ENCODE measurements at regions not wholly inside any gene's neighbourhood (a gene's known extent, or its start where the extent isn't known, plus 50 kb on each side); places are given as distances from the start of the nearest gene placed in this dataset.

DNA sequence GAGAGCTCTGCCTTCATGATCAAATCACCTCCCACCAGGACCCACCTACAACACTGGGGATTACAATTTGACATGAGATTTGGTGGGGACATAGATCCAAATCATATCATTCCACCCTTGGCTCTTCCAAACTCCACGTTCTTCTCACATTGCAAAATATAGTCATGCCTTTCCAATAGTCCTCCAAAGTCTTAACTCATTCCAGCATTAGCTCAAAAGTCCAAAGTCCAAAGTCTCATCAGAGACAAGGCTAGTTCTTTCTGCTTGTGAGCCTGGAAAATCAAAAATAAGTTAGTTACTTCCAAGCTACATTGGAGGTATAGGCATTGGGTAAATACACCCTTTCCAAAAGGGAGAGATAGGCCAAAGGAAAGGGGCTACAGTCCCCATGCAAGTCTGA is 186.9 kb upstream of the PAPPA start:
- Histone ChIP-seq H3K4me1 (ENCODE audit: control insufficient read depth in 1 of 2, insufficient read depth in 2 of 2, low read length in 2 of 2) (no peaks in the 10 kb centered on the region), H3K4me3 (ENCODE audit: low read depth in 1 of 2, low read length in 2 of 2) (no peak overlapping the region), H3K9me3 (ENCODE audit: control insufficient read depth in 1 of 2, low read length in 2 of 2) (peaks cover 0 to 3% of the 10 kb centered on the region in 2 donors), H3K27me3 (ENCODE audit: control insufficient read depth in 1 of 2, insufficient read depth in 2 of 2, low read length in 2 of 2) (no peaks in the 10 kb centered on the region), H3K27ac (ENCODE audit: low read depth, low read length) (no peak overlapping the region), H3K9ac (ENCODE audit: low read depth in 1 of 2, low read length in 2 of 2) (no peak overlapping the region), H3K36me3 (ENCODE audit: control insufficient read depth in 1 of 2, insufficient read depth in 2 of 2, low read length in 2 of 2) (no peaks in the 10 kb centered on the region)

DNA sequence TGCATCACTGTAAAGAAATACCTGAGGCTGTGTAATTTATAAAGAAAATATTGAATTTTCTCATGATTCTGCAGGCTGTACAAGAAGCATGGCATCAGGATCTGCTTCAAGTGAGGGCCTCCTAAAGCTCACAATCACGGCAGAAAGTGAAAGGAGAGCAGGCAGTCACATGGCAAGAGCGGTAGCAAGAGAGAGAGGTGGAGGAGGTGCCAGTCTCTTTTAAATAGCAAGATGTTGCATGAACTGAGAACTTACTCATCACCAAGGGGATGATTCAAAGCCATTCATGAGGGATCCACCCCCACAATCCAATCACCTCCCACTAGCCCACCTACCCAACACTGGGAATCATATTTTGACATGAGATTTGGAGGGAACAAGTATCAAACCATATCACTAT is 184.5 kb upstream of the PAPPA start:
- Histone ChIP-seq H3K9ac (ENCODE audit: low read depth in 1 of 2, low read length in 2 of 2) (no peak overlapping the region), H3K9me3 (ENCODE audit: control insufficient read depth in 1 of 2, low read length in 2 of 2) (peaks cover 0 to 3% of the 10 kb centered on the region in 2 donors), H3K4me1 (ENCODE audit: control insufficient read depth in 1 of 2, insufficient read depth in 2 of 2, low read length in 2 of 2) (no peaks in the 10 kb centered on the region), H3K4me3 (ENCODE audit: low read depth in 1 of 2, low read length in 2 of 2) (no peak overlapping the region), H3K36me3 (ENCODE audit: control insufficient read depth in 1 of 2, insufficient read depth in 2 of 2, low read length in 2 of 2) (no peaks in the 10 kb centered on the region), H3K27me3 (ENCODE audit: control insufficient read depth in 1 of 2, insufficient read depth in 2 of 2, low read length in 2 of 2) (no peaks in the 10 kb centered on the region), H3K27ac (ENCODE audit: low read depth, low read length) (no peak overlapping the region)

DNA sequence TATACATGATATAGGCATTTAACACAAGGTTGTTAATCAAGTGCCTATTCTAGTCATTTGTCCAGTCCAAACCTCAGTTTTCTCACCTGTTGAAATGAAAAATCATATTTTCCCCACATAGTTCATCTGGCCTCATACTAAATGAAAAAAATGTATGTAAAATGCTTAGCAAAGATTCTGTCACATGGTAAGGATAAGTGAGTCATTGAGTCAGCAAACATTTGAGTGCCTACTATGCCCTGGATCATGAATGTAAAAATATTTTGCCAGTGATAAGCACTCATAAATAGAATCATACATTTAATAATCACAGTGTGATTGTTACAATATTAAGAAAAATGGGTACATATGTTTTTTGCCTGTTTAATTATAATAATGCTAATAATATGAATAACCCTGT is 181.2 kb upstream of the PAPPA start:
- no peaks in the 10 kb centered on the region for H3K27me3 ChIP-seq (ENCODE audit: control insufficient read depth in 1 of 2, insufficient read depth in 2 of 2, low read length in 2 of 2)
- no peak overlapping the region for H3K27ac ChIP-seq (ENCODE audit: low read depth, low read length)
- no peaks in the 10 kb centered on the region for H3K4me1 ChIP-seq (ENCODE audit: control insufficient read depth in 1 of 2, insufficient read depth in 2 of 2, low read length in 2 of 2)
- H3K36me3 ChIP-seq (ENCODE audit: control insufficient read depth in 1 of 2, insufficient read depth in 2 of 2, low read length in 2 of 2), result no peaks in the 10 kb centered on the region
- no peak overlapping the region for H3K9ac ChIP-seq (ENCODE audit: low read depth in 1 of 2, low read length in 2 of 2)
- peaks cover 0 to under 1% of the 10 kb centered on the region in 2 donors for H3K9me3 ChIP-seq (ENCODE audit: control insufficient read depth in 1 of 2, low read length in 2 of 2)
- H3K4me3 ChIP-seq (ENCODE audit: low read depth in 1 of 2, low read length in 2 of 2), result no peak overlapping the region

DNA sequence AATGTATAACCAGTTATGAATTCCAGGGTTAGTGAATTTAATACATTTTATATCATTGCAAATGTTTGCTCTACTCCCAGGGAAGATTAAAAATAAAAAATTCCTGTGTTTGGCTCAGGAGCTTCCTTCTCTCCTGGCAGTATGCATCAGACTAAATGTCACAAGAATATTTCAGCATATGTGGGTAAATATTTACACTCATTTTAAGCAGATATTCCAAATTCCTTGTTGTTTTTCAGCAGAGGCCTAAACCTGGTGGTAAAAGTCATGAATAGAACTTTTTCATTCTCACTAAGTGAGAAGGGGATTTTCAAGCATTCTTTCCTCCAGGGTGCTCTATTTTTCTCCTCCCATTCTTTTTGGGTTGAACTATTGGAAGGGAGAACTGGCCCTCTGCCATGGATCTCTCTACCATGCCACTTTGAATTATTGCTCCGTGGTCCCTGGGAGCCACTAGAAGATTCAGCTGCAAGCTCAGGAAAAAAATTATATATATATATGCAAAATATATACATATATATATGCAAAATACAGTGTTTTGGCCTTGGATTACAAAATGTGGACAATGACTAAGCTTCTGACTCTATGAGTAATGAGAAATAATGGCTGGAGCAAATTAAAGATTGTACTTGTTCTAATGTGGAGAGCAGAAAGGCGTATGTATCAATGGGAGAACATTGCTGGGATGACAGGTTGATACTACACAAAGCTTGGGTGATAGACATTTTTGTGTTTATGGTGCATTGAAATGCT is 180.6 kb upstream of the PAPPA start:
- H3K27me3 ChIP-seq (ENCODE audit: control insufficient read depth in 1 of 2, insufficient read depth in 2 of 2, low read length in 2 of 2), result no peaks in the 10 kb centered on the region
- H3K9me3 ChIP-seq (ENCODE audit: control insufficient read depth in 1 of 2, low read length in 2 of 2), result no peaks in the 10 kb centered on the region
- no peaks in the 10 kb centered on the region for H3K36me3 ChIP-seq (ENCODE audit: control insufficient read depth in 1 of 2, insufficient read depth in 2 of 2, low read length in 2 of 2)
- no peak overlapping the region for H3K4me3 ChIP-seq (ENCODE audit: low read depth in 1 of 2, low read length in 2 of 2)
- no peaks in the 10 kb centered on the region for H3K4me1 ChIP-seq (ENCODE audit: control insufficient read depth in 1 of 2, insufficient read depth in 2 of 2, low read length in 2 of 2)
- H3K9ac ChIP-seq (ENCODE audit: low read depth in 1 of 2, low read length in 2 of 2), result no peak overlapping the region
- no peak overlapping the region for H3K27ac ChIP-seq (ENCODE audit: low read depth, low read length)

DNA sequence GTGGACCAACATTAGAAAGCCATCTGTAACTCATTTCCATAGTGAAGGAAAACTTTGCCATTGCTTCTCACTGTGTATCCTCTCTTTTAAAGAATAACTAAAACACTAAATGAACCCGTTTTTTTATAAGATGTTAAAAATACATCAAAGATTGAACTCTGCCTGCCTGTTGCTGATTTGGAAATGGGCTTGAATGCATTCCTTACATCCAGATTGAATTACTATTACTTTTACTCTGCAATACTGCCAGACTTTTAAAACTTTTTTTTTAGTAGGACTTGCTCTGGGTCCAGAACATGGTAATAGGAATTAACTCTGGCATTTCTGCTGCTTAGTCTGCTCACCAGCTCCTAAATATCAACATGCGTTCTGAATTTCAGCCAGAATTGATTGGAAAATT is 176.8 kb upstream of the PAPPA start:
- Histone ChIP-seq H3K4me1 (ENCODE audit: control insufficient read depth in 1 of 2, insufficient read depth in 2 of 2, low read length in 2 of 2) (no peaks in the 10 kb centered on the region), H3K9me3 (ENCODE audit: control insufficient read depth in 1 of 2, low read length in 2 of 2) (no peaks in the 10 kb centered on the region), H3K4me3 (ENCODE audit: low read depth in 1 of 2, low read length in 2 of 2) (no peak overlapping the region), H3K36me3 (ENCODE audit: control insufficient read depth in 1 of 2, insufficient read depth in 2 of 2, low read length in 2 of 2) (no peaks in the 10 kb centered on the region), H3K27ac (ENCODE audit: low read depth, low read length) (no peak overlapping the region), H3K27me3 (ENCODE audit: control insufficient read depth in 1 of 2, insufficient read depth in 2 of 2, low read length in 2 of 2) (no peaks in the 10 kb centered on the region), H3K9ac (ENCODE audit: low read depth in 1 of 2, low read length in 2 of 2) (no peak overlapping the region)

DNA sequence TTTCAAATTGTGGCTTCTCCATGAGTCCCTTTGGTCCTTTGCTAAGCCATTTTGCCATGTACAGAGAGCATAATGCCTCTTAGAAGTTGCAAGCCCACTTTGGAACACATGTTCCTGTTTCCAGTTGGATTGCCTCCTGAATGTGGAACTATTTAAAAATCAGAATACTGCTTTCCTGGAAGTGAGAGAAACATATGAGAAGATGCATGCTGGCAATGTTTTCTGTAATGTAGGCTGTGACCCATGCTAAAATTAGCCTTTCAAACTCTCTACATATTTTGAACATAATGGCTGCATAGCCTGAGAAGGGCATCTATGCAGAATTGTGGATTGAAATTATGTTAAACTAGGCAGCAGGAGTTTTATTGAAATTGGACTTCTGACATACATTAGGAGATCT is 175.5 kb upstream of the PAPPA start:
- Histone ChIP-seq H3K4me1 (ENCODE audit: control insufficient read depth in 1 of 2, insufficient read depth in 2 of 2, low read length in 2 of 2) (no peaks in the 10 kb centered on the region), H3K9me3 (ENCODE audit: control insufficient read depth in 1 of 2, low read length in 2 of 2) (no peaks in the 10 kb centered on the region), H3K4me3 (ENCODE audit: low read depth in 1 of 2, low read length in 2 of 2) (no peak overlapping the region), H3K9ac (ENCODE audit: low read depth in 1 of 2, low read length in 2 of 2) (no peak overlapping the region), H3K27ac (ENCODE audit: low read depth, low read length) (no peak overlapping the region), H3K27me3 (ENCODE audit: control insufficient read depth in 1 of 2, insufficient read depth in 2 of 2, low read length in 2 of 2) (no peaks in the 10 kb centered on the region), H3K36me3 (ENCODE audit: control insufficient read depth in 1 of 2, insufficient read depth in 2 of 2, low read length in 2 of 2) (no peaks in the 10 kb centered on the region)

DNA sequence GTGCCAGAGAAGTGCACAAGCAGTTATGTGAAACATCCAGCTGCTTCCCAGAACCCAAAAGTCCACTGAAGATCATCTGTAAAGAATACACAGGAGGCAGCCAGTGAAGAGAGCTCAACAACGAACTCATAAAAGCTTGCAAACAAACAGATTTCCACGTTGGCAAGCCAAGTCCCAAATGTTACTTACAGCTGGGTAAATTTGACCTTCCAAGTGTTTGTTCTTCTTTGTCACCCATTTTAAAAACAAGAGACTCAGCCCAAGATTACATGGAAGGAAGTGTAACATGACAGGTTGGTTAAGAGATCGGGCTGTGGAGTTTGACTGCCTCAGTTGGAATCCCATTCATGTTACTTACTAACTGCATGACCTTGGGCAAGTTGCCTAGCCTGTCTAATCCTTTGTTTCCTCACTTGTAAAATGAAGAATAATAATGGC is 174.9 kb upstream of the PAPPA start:
- H3K9me3 ChIP-seq (ENCODE audit: control insufficient read depth in 1 of 2, low read length in 2 of 2), result no peaks in the 10 kb centered on the region
- no peaks in the 10 kb centered on the region for H3K27me3 ChIP-seq (ENCODE audit: control insufficient read depth in 1 of 2, insufficient read depth in 2 of 2, low read length in 2 of 2)
- no peak overlapping the region for H3K9ac ChIP-seq (ENCODE audit: low read depth in 1 of 2, low read length in 2 of 2)
- H3K36me3 ChIP-seq (ENCODE audit: control insufficient read depth in 1 of 2, insufficient read depth in 2 of 2, low read length in 2 of 2), result no peaks in the 10 kb centered on the region
- no peak overlapping the region for H3K4me3 ChIP-seq (ENCODE audit: low read depth in 1 of 2, low read length in 2 of 2)
- H3K4me1 ChIP-seq (ENCODE audit: control insufficient read depth in 1 of 2, insufficient read depth in 2 of 2, low read length in 2 of 2), result no peaks in the 10 kb centered on the region
- no peak overlapping the region for H3K27ac ChIP-seq (ENCODE audit: low read depth, low read length)

DNA sequence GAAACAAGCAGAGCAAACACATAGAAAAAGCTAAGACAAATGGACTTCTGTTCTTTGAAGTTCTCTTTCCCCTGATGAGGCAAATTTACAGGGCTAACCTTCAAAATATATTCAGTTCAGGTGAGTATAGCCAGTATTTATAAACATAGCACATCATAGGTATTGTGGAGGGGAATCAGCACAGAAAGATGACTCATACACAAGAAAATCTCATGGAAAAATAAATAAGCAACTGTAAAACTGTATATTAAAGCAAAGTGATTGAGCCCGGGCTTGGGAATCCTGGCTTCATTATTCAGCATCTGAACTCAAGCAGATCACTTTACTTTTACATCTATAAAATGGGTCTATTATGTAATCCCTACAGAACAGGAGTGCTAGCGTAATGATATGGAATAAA is 173.5 kb upstream of the PAPPA start:
- Histone ChIP-seq H3K9me3 (ENCODE audit: control insufficient read depth in 1 of 2, low read length in 2 of 2) (no peaks in the 10 kb centered on the region), H3K27ac (ENCODE audit: low read depth, low read length) (no peak overlapping the region), H3K9ac (ENCODE audit: low read depth in 1 of 2, low read length in 2 of 2) (no peak overlapping the region), H3K4me3 (ENCODE audit: low read depth in 1 of 2, low read length in 2 of 2) (no peak overlapping the region), H3K27me3 (ENCODE audit: control insufficient read depth in 1 of 2, insufficient read depth in 2 of 2, low read length in 2 of 2) (no peaks in the 10 kb centered on the region), H3K36me3 (ENCODE audit: control insufficient read depth in 1 of 2, insufficient read depth in 2 of 2, low read length in 2 of 2) (no peaks in the 10 kb centered on the region), H3K4me1 (ENCODE audit: control insufficient read depth in 1 of 2, insufficient read depth in 2 of 2, low read length in 2 of 2) (no peaks in the 10 kb centered on the region)

DNA sequence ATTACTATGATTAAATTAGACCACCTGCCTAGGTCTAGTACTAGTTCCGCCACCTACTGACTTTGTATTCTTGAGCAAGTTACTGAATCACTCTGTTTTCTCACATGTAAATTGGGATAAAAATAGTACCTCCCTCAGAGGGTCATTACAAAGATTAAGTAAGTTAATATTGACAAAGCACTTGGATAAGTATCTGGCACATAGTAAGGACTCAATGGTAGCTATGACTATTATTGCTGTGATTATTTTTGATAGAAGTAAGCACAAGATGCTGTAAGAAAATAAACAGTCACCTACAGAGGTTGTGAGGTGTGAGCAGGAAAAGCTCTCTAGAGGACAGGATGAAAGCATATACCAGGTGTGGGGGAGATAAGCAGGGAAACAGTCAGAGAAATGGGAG is 173.1 kb upstream of the PAPPA start:
- no peaks in the 10 kb centered on the region for H3K9me3 ChIP-seq (ENCODE audit: control insufficient read depth in 1 of 2, low read length in 2 of 2)
- H3K4me1 ChIP-seq (ENCODE audit: control insufficient read depth in 1 of 2, insufficient read depth in 2 of 2, low read length in 2 of 2), result no peaks in the 10 kb centered on the region
- no peaks in the 10 kb centered on the region for H3K27me3 ChIP-seq (ENCODE audit: control insufficient read depth in 1 of 2, insufficient read depth in 2 of 2, low read length in 2 of 2)
- H3K27ac ChIP-seq (ENCODE audit: low read depth, low read length), result no peak overlapping the region
- no peaks in the 10 kb centered on the region for H3K36me3 ChIP-seq (ENCODE audit: control insufficient read depth in 1 of 2, insufficient read depth in 2 of 2, low read length in 2 of 2)
- H3K9ac ChIP-seq (ENCODE audit: low read depth in 1 of 2, low read length in 2 of 2), result no peak overlapping the region
- no peak overlapping the region for H3K4me3 ChIP-seq (ENCODE audit: low read depth in 1 of 2, low read length in 2 of 2)

DNA sequence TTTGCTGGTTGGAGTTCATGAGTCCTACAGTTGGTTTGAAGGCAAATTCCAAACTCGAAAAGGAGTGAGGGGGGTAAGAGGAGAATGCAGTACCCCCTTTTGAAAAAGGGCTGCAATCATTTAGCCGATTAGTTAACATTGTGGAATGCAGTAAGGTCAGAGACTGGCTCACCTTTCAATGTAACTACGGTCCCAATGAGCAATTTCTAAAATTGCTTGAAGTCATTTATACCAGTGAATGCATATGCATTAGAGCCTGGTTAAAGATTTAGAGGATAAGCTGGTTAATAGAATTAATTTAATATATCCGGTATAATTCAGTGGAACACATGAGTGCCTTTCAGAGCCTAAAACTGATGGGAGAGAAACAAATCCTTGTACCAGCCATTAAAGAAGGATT is 172.6 kb upstream of the PAPPA start:
- no peaks in the 10 kb centered on the region for H3K9me3 ChIP-seq (ENCODE audit: control insufficient read depth in 1 of 2, low read length in 2 of 2)
- no peaks in the 10 kb centered on the region for H3K36me3 ChIP-seq (ENCODE audit: control insufficient read depth in 1 of 2, insufficient read depth in 2 of 2, low read length in 2 of 2)
- H3K27me3 ChIP-seq (ENCODE audit: control insufficient read depth in 1 of 2, insufficient read depth in 2 of 2, low read length in 2 of 2), result no peaks in the 10 kb centered on the region
- H3K27ac ChIP-seq (ENCODE audit: low read depth, low read length), result no peak overlapping the region
- no peak overlapping the region for H3K4me3 ChIP-seq (ENCODE audit: low read depth in 1 of 2, low read length in 2 of 2)
- no peaks in the 10 kb centered on the region for H3K4me1 ChIP-seq (ENCODE audit: control insufficient read depth in 1 of 2, insufficient read depth in 2 of 2, low read length in 2 of 2)
- no peak overlapping the region for H3K9ac ChIP-seq (ENCODE audit: low read depth in 1 of 2, low read length in 2 of 2)

DNA sequence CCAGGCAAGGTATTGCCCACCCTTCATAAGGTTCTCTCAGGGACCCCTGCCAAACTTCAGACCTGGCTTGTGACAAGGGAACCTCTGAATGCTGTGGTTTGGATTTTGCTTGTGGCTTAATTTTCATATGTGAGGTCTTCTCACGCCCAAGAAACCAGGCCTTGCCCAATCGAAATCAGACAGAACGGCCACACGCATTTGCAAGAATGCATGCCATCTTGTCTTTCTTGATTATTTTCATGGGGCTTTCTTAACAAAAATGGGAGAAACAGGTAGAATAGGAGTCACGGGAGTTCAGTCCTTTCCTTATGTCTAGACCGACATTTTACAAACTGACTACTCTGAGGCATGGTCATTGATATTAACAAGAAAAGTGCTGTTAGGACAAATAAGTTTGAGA is 170.2 kb upstream of the PAPPA start:
- Histone ChIP-seq H3K9me3 (ENCODE audit: control insufficient read depth in 1 of 2, low read length in 2 of 2) (no peaks in the 10 kb centered on the region), H3K4me1 (ENCODE audit: control insufficient read depth in 1 of 2, insufficient read depth in 2 of 2, low read length in 2 of 2) (no peaks in the 10 kb centered on the region)

More for the DNA sequence above, 170.2 kb upstream of the PAPPA start:
- no peak overlapping the region for H3K27ac ChIP-seq (ENCODE audit: low read depth, low read length)
- no peak overlapping the region for H3K9ac ChIP-seq (ENCODE audit: low read depth in 1 of 2, low read length in 2 of 2)
- no peak overlapping the region for H3K4me3 ChIP-seq (ENCODE audit: low read depth in 1 of 2, low read length in 2 of 2)
- no peaks in the 10 kb centered on the region for H3K27me3 ChIP-seq (ENCODE audit: control insufficient read depth in 1 of 2, insufficient read depth in 2 of 2, low read length in 2 of 2)
- no peaks in the 10 kb centered on the region for H3K36me3 ChIP-seq (ENCODE audit: control insufficient read depth in 1 of 2, insufficient read depth in 2 of 2, low read length in 2 of 2)
